Activated T-cell treated with anti-CD3 and anti-CD28 coated beads, Interleukin-2, amount 50 U/mL, for 24 hours (primary cell): ENCODE measurements at regions not wholly inside any gene's neighbourhood (a gene's known extent, or its start where the extent isn't known, plus 50 kb on each side); places are given as distances from the start of the nearest gene placed in this dataset.

ENCODE experiments used
- DNase-seq: peaks from one replicate; pipeline ENCODE4 v3.0.0-alpha.2; 2020
- H3K27ac Mint-ChIP-seq: 2 replicates; pipeline ENCODE4 v1.8.0; 2020; ENCODE audit warnings: mild to moderate bottlenecking, mixed read lengths
- H3K27me3 Mint-ChIP-seq: 2 replicates; pipeline ENCODE4 v1.8.0; 2020; ENCODE audit warnings: mixed read lengths
- H3K36me3 Mint-ChIP-seq: 2 replicates; pipeline ENCODE4 v1.8.0; 2020; ENCODE audit warnings: low read depth, mixed read lengths
- H3K4me1 Mint-ChIP-seq: 2 replicates; pipeline ENCODE4 v1.8.0; 2020; ENCODE audit warnings: low read depth, mixed read lengths
- H3K4me3 Mint-ChIP-seq: 2 replicates; pipeline ENCODE4 v1.8.0; 2020; ENCODE audit warnings: mild to moderate bottlenecking, moderate library complexity, mixed read lengths
- H3K9me3 Mint-ChIP-seq: 2 replicates; pipeline ENCODE4 v1.8.0; 2020; ENCODE audit warnings: mixed read lengths

- Mint-ChIP-seq H3K27ac (no peak overlapping the region), H3K27me3 (peaks cover 9% of the 10 kb centered on the region), H3K4me1 (peaks cover 7% of the 10 kb centered on the region), H3K4me3 (no peak overlapping the region), H3K9me3 (no peaks in the 10 kb centered on the region), H3K36me3 (no peaks in the 10 kb centered on the region)
- no peak for DNase-seq
Measured at GRCh38 chr1:244339776-244340175, 111.9 kb downstream of the ADSS2 start.

GRCh38 chr1:244340396-244340795 lies 111.3 kb downstream of the ADSS2 start:
- no peaks in the 10 kb centered on the region for H3K36me3 Mint-ChIP-seq
- H3K27me3 Mint-ChIP-seq: peaks cover 6% of the 10 kb centered on the region
- H3K4me3 Mint-ChIP-seq: no peak overlapping the region
- H3K9me3 Mint-ChIP-seq: no peaks in the 10 kb centered on the region
- peaks cover 7% of the 10 kb centered on the region for H3K4me1 Mint-ChIP-seq
- H3K27ac Mint-ChIP-seq: no peak overlapping the region
- no peak for DNase-seq

GRCh38 chr1:244341455-244342450 lies 110.0 kb downstream of the ADSS2 start:
- Mint-ChIP-seq H3K9me3 (no peaks in the 10 kb centered on the region), H3K4me3 (no peak overlapping the region), H3K27me3 (peaks cover 3% of the 10 kb centered on the region), H3K36me3 (no peaks in the 10 kb centered on the region), H3K4me1 (peaks cover 7% of the 10 kb centered on the region), H3K27ac (no peak overlapping the region)
- no peak for DNase-seq

- Mint-ChIP-seq H3K4me1 (peaks cover 8% of the 10 kb centered on the region), H3K4me3 (no peak overlapping the region), H3K27me3 (peaks cover 1% of the 10 kb centered on the region), H3K27ac (no peak overlapping the region), H3K9me3 (no peaks in the 10 kb centered on the region), H3K36me3 (no peaks in the 10 kb centered on the region)
- no peak for DNase-seq
Measured at GRCh38 chr1:244344001-244344400, 107.7 kb downstream of the ADSS2 start.

GRCh38 chr1:244346972-244347618 lies 104.6 kb downstream of the ADSS2 start:
- Mint-ChIP-seq H3K27ac (no peak overlapping the region), H3K27me3 (peaks cover 12% of the 10 kb centered on the region), H3K4me1 (peaks cover 12% of the 10 kb centered on the region), H3K36me3 (no peaks in the 10 kb centered on the region), H3K4me3 (no peak overlapping the region), H3K9me3 (no peaks in the 10 kb centered on the region)
- DNase-seq: no peak

GRCh38 chr1:244347942-244348341 lies 103.8 kb downstream of the ADSS2 start:
- Mint-ChIP-seq H3K4me3 (no peak overlapping the region), H3K27me3 (peaks cover 12% of the 10 kb centered on the region), H3K4me1 (peaks cover 13% of the 10 kb centered on the region), H3K9me3 (no peaks in the 10 kb centered on the region), H3K36me3 (no peaks in the 10 kb centered on the region), H3K27ac (no peak overlapping the region)
- no peak for DNase-seq

GRCh38 chr1:244349103-244349531 lies 102.6 kb downstream of the ADSS2 start:
- Mint-ChIP-seq H3K27ac (peak overlapping the region; percentile 39), H3K27me3 (peaks cover 12% of the 10 kb centered on the region), H3K9me3 (no peaks in the 10 kb centered on the region), H3K36me3 (no peaks in the 10 kb centered on the region), H3K4me3 (no peak overlapping the region), H3K4me1 (peaks cover 25% of the 10 kb centered on the region)
- DNase-seq: no peak

- no peaks in the 10 kb centered on the region for H3K36me3 Mint-ChIP-seq
- no peak overlapping the region for H3K4me3 Mint-ChIP-seq
- no peaks in the 10 kb centered on the region for H3K9me3 Mint-ChIP-seq
- H3K4me1 Mint-ChIP-seq: peaks cover 27% of the 10 kb centered on the region
- H3K27me3 Mint-ChIP-seq: peaks cover 12% of the 10 kb centered on the region
- H3K27ac Mint-ChIP-seq: peak overlapping the region; percentile 39
- no peak for DNase-seq
Measured at GRCh38 chr1:244349581-244350001, 102.1 kb downstream of the ADSS2 start.

GRCh38 chr1:244350027-244350426 lies 101.7 kb downstream of the ADSS2 start:
- Mint-ChIP-seq H3K9me3 (no peaks in the 10 kb centered on the region), H3K4me3 (no peak overlapping the region), H3K27me3 (peaks cover 12% of the 10 kb centered on the region), H3K4me1 (peaks cover 30% of the 10 kb centered on the region), H3K36me3 (no peaks in the 10 kb centered on the region), H3K27ac (peak overlapping the region; percentile 39)
- DNase-seq: no peak

- Mint-ChIP-seq H3K36me3 (no peaks in the 10 kb centered on the region), H3K27me3 (peaks cover 12% of the 10 kb centered on the region), H3K27ac (no peak overlapping the region), H3K4me1 (peaks cover 30% of the 10 kb centered on the region), H3K9me3 (no peaks in the 10 kb centered on the region), H3K4me3 (no peak overlapping the region)
- DNase-seq: no peak
Measured at GRCh38 chr1:244352156-244352830, 99.4 kb downstream of the ADSS2 start.

GRCh38 chr1:244353551-244354091 lies 98.1 kb downstream of the ADSS2 start:
- H3K27ac Mint-ChIP-seq: no peak overlapping the region
- peak; percentile 39 for DNase-seq

GRCh38 chr1:244354810-244355278 lies 96.9 kb downstream of the ADSS2 start:
- peaks cover 20% of the 10 kb centered on the region for H3K4me1 Mint-ChIP-seq
- H3K4me3 Mint-ChIP-seq: no peak overlapping the region
- no peaks in the 10 kb centered on the region for H3K36me3 Mint-ChIP-seq
- H3K27ac Mint-ChIP-seq: no peak overlapping the region
- no peak for DNase-seq
- H3K27me3 Mint-ChIP-seq: peaks cover 3% of the 10 kb centered on the region
- no peaks in the 10 kb centered on the region for H3K9me3 Mint-ChIP-seq

More at GRCh38 chr1:244353551-244354091, 98.1 kb downstream of the ADSS2 start:
- no peaks in the 10 kb centered on the region for H3K36me3 Mint-ChIP-seq
- peaks cover 12% of the 10 kb centered on the region for H3K27me3 Mint-ChIP-seq
- H3K4me1 Mint-ChIP-seq: peaks cover 30% of the 10 kb centered on the region
- H3K4me3 Mint-ChIP-seq: no peak overlapping the region
- no peaks in the 10 kb centered on the region for H3K9me3 Mint-ChIP-seq

- DNase-seq: no peak
- H3K9me3 Mint-ChIP-seq: no peaks in the 10 kb centered on the region
- no peaks in the 10 kb centered on the region for H3K27me3 Mint-ChIP-seq
- no peaks in the 10 kb centered on the region for H3K36me3 Mint-ChIP-seq
- no peak overlapping the region for H3K4me3 Mint-ChIP-seq
- H3K27ac Mint-ChIP-seq: no peak overlapping the region
- peaks cover 18% of the 10 kb centered on the region for H3K4me1 Mint-ChIP-seq
Measured at GRCh38 chr1:244356376-244356775, 95.3 kb downstream of the ADSS2 start.
